AG04450 (cell line): ENCODE measurements at regions not wholly inside any gene's neighbourhood (a gene's known extent, or its start where the extent isn't known, plus 50 kb on each side); places are given as distances from the start of the nearest gene placed in this dataset.

Source experiments
- CTCF ChIA-PET: fragments of 300-600, 350-600 bp; formaldehyde crosslinking; extraction: SDS; loops from one replicate; lab custom pipeline; 2022; ENCODE audit warnings: antibody characterized with exemption, inconsistent platforms; lab: Charles Lee
- POLR2A ChIA-PET: fragments of 350-600 bp; formaldehyde crosslinking; extraction: SDS; loops from one replicate; lab custom pipeline; 2021; ENCODE audit warnings: antibody characterized with exemption, inconsistent platforms; lab: Yijun Ruan, JAX
- DNase-seq: peaks from one replicate; pipeline ENCODE4 v3.0.0-alpha.2; 2011; ENCODE audit warnings: low read depth, low spot score
- H3K27ac ChIP-seq: one replicate; pipeline ENCODE4 v1.5.1; 2012; ENCODE audit warnings: low read depth, low read length, control low read depth
- H3K27me3 ChIP-seq: one replicate; pipeline ENCODE4 v1.6.0; 2012; ENCODE audit warnings: low read length; ENCODE audit not compliant: control insufficient read depth, insufficient read depth
- H3K4me3 ChIP-seq: 2 replicates; pipeline ENCODE4 v1.5.1; 2011; ENCODE audit warnings: mild to moderate bottlenecking, low read depth, low read length, control low read depth
- H3K9me3 ChIP-seq: 2 replicates; pipeline ENCODE4 v1.5.1; 2012; ENCODE audit warnings: low read length; ENCODE audit not compliant: control insufficient read depth, insufficient read depth
- CTCF ChIP-seq: IDR thresholded peaks from 2 replicates; pipeline ENCODE4 v1.5.1; 2011; ENCODE audit warnings: low read depth, low read length, control low read depth, inconsistent platforms

GRCh38 chr2:14234911-14235310 is 397.6 kb upstream of the LRATD1 start:
- Histone ChIP-seq H3K27ac (no peak overlapping the region), H3K27me3 (no peaks in the 10 kb centered on the region), H3K4me3 (no peak overlapping the region), H3K9me3 (no peaks in the 10 kb centered on the region)
- no peak for TF ChIP-seq CTCF
- no peak for DNase-seq
- CTCF ChIA-PET: no interaction called here
- POLR2A ChIA-PET: no interaction called here

DNA sequence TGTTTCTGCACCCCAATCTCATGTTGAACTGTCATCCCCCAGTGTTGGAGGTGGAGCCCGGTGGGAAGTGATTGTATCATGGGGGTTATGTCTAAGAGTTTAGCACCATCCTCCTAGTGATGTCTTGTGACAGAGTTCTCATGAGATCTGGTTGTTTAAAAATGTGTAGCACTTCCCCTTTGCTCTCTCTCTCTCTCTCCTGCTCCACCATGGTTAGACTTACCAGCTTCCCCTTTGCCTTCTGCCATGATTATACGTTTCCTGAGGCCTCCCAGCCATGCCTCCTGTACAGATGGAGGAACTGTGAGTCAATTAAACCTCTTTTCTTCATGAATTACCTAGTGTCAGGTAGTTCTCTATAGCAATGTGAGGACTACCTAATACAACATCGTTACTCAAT is 396.9 kb upstream of the LRATD1 start:
- CTCF ChIA-PET: no interaction called here
- TF ChIP-seq CTCF: no peak
- DNase-seq: no peak
- H3K27ac ChIP-seq: no peak overlapping the region
- no peaks in the 10 kb centered on the region for H3K27me3 ChIP-seq
- 0 out of 2 replicates have a peak, but pooled peaks cover 4% of the 10 kb centered on the region for H3K9me3 ChIP-seq
- POLR2A ChIA-PET: no interaction called here
- H3K4me3 ChIP-seq: no peak overlapping the region

DNA sequence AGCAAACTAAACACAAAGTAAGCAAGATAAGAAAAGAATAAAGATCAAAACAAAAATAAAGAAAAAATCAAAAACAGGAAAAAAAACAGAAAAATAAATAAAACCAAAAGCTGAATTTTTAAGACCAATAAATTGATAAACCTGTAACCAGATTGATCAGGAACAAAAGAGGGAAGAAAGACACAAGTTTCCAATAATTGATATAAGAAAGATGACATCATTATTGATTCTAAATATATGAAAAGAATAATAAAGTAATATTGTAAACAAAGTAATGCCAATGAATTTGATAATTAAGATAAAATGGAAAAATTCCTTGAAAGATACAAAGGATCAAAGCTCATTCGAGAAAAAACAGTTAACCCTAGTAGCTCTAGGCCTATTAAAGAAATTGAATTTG is 394.6 kb upstream of the LRATD1 start:
- no peaks in the 10 kb centered on the region for H3K27me3 ChIP-seq
- no peak overlapping the region for H3K4me3 ChIP-seq
- POLR2A ChIA-PET: no interaction called here
- no peak for TF ChIP-seq CTCF
- no peak for DNase-seq
- no peak overlapping the region for H3K27ac ChIP-seq
- CTCF ChIA-PET: no interaction called here
- H3K9me3 ChIP-seq: peaks cover 4% of the 10 kb centered on the region; the same call in 1 of the 2 replicates

DNA sequence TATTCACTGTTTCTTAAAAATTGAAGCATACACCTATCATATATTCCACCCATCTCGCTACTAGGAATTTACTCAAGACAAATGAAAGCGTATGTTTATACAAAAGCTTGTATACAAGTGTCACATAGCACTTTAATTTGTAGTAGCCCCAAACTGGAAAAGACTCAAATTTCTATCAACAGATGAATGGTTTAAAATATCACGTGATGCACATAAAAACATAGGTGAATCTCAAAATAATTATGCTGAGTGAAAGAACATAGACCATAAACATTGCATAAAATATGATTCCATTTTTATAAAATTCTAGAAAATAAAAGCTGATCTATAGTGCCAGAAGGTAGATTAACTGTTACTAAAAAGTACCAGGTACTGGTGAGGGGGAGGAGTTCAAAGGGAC is 392.9 kb upstream of the LRATD1 start:
- Histone ChIP-seq H3K27me3 (no peaks in the 10 kb centered on the region), H3K27ac (no peak overlapping the region), H3K9me3 (peaks cover 5% of the 10 kb centered on the region; the same call in 1 of the 2 replicates), H3K4me3 (no peak overlapping the region)
- ChIA-PET POLR2A (no interaction called here), CTCF (no interaction called here)
- TF ChIP-seq CTCF: no peak
- no peak for DNase-seq

GRCh38 chr2:14240868-14241267 is 391.6 kb upstream of the LRATD1 start:
- no peak overlapping the region for H3K27ac ChIP-seq
- no peaks in the 10 kb centered on the region for H3K27me3 ChIP-seq
- no peak for DNase-seq
- peaks cover 10% of the 10 kb centered on the region for H3K9me3 ChIP-seq
- no peak for TF ChIP-seq CTCF
- H3K4me3 ChIP-seq: no peak overlapping the region
- CTCF ChIA-PET: interaction anchor here (0.6 kb wide), 1 partner anchor 20 kb away, joined by 3 read pairs; no protein-coding TSS in a partner anchor
- POLR2A ChIA-PET: no interaction called here
